ENCODE measurements at regions not wholly inside any gene's neighbourhood (a gene's known extent, or its start where the extent isn't known, plus 50 kb on each side); places are given as distances from the start of the nearest gene placed in this dataset.

DNA sequence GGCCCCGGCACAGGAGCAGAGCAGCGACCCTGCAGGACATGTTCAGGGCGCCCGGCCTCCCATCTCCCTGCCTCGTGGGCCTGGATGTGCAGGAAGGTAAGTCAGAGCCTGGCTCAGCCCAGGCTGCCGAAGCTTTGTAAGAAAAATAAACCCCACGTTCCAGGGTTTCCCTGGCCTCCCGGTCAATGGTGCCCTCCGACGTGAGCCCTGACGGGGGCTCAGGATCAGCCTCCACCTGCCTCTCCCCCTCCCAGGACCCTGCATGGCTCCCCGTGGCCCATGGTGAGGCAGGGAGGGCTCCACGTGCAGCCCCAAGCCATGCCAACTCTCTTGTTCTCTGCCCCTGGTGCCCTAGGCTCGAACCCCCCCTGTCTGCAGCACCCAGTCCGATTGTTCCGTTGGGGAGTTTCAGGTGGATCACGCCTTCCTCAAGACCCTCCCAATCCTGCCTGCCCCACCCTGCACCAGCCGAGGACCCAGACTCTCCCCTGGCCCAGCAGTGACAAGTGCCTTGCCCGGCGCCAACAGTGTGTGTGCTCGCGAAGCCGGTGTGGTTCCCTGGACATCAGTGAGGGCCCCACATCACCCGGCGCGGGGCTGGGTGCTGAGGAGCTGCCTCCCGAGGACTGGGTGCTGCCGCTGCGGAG, 73.2 kb downstream of the PDGFA start:
- WGBS, 5 donors: 79 to 88% (median 87%) methylated on average over 25 to 29 of the region's 29 CpGs
- Histone ChIP-seq H3K27me3 (replicated peaks in 1 of 7) (peaks cover 0 to 18% (median 0%) of the 10 kb centered on the region in 7 donors), H3K36me3 (no peaks in the 10 kb centered on the region), H3K27ac (peak overlapping the region in 1 of 8 donors; percentile 7), H3K9me3 (no peaks in the 10 kb centered on the region), H3K4me3 (no peak overlapping the region), H3K4me1 (peaks cover 0 to 11% (median 2%) of the 10 kb centered on the region in 6 donors)
- TF ChIP-seq, protein P1, sequence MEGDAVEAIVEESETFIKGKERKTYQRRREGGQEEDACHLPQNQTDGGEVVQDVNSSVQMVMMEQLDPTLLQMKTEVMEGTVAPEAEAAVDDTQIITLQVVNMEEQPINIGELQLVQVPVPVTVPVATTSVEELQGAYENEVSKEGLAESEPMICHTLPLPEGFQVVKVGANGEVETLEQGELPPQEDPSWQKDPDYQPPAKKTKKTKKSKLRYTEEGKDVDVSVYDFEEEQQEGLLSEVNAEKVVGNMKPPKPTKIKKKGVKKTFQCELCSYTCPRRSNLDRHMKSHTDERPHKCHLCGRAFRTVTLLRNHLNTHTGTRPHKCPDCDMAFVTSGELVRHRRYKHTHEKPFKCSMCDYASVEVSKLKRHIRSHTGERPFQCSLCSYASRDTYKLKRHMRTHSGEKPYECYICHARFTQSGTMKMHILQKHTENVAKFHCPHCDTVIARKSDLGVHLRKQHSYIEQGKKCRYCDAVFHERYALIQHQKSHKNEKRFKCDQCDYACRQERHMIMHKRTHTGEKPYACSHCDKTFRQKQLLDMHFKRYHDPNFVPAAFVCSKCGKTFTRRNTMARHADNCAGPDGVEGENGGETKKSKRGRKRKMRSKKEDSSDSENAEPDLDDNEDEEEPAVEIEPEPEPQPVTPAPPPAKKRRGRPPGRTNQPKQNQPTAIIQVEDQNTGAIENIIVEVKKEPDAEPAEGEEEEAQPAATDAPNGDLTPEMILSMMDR (IDR thresholded peaks at IDR 0.05 in 8 of 11, conservative IDR thresholded peaks at IDR 0.05 in 3 of 11): no peak
- TF ChIP-seq POLR2A (IDR thresholded peaks at IDR 0.05) (no peak), POLR2AphosphoS5 (IDR thresholded peaks at IDR 0.05) (no peak)
- no peak for DNase-seq
- intact Hi-C loops (cut with DNase I; ENCODE audit: low total_unique reads): no loop called here
